ENCODE measurements at regions not wholly inside any gene's neighbourhood (a gene's known extent, or its start where the extent isn't known, plus 50 kb on each side); places are given as distances from the start of the nearest gene placed in this dataset.

DNA sequence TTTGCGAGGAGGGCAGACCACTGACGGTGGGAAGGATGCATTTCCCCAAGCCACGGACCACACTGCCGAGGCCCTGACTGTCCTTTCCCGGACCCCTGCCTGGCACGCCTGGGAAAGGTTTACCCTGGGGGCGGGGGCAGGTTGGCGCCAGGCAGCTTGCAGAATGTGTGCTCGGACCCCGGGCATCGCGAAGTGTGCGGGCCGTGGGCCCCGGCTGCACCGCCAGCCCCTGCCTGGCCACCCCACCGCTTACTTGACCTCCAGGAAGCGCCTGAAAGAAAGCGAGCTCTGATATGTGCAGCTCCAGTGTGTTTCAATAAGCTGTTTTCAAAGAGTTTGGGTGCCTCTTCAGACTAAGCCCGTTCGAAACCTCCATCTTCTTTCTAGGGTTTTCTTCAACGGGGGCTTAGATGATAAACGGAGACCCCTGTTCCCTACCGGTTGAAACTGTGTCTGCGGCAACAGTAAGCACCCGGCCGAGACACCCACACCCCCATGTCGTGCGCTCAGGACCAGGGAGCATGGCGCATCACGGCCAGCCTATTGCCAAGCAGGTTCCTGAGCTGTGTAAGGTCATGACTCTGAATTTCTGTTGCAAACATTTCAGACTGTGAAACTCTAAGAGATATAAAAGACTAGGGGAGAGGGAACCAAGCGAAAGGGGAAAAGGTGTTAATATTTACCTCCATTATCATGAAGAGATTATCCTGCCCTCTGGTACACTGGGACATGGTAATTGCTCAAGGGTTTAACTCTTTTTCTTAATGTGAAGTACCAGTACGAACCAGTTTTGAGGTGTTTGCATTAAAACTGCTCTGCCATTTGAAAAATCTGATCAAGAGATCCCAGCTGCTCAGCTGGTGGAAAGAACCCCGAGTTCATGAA lies 231.2 kb upstream of the FOXQ1 start:
- TF ChIP-seq CTCF (IDR thresholded peaks at IDR 0.05; ENCODE audit: low read depth, low read length) = no peak
- Histone ChIP-seq H3K27ac (ENCODE audit: low read length) (no peak overlapping the region), H2AFZ (ENCODE audit: low read depth, low read length) (no peak overlapping the region), H4K20me1 (ENCODE audit: insufficient read depth, low read length) (no peaks in the 10 kb centered on the region), H3K4me2 (ENCODE audit: low read length) (no peak overlapping the region), H3K9me3 (ENCODE audit: insufficient read depth, low read length) (no peaks in the 10 kb centered on the region), H3K27me3 (ENCODE audit: low read depth, low read length) (no peaks in the 10 kb centered on the region), H3K79me2 (ENCODE audit: low read length) (no peaks in the 10 kb centered on the region), H3K36me3 (replicated peaks; ENCODE audit: low read depth, low read length) (no peaks in the 10 kb centered on the region), H3K4me3 (ENCODE audit: low read length) (no peak overlapping the region), H3K9ac (ENCODE audit: low read length) (no peak overlapping the region), H3K4me1 (ENCODE audit: low read length) (no peaks in the 10 kb centered on the region)

- no peak overlapping the region for H3K9ac ChIP-seq (ENCODE audit: low read length)
- H3K4me1 ChIP-seq (ENCODE audit: low read length) = no peaks in the 10 kb centered on the region
- no peak overlapping the region for H3K27ac ChIP-seq (ENCODE audit: low read length)
- H3K27me3 ChIP-seq (ENCODE audit: low read depth, low read length) = no peaks in the 10 kb centered on the region
- H3K79me2 ChIP-seq (ENCODE audit: low read length) = no peaks in the 10 kb centered on the region
- no peaks in the 10 kb centered on the region for H3K9me3 ChIP-seq (ENCODE audit: insufficient read depth, low read length)
- H4K20me1 ChIP-seq (ENCODE audit: insufficient read depth, low read length) = no peaks in the 10 kb centered on the region
- TF ChIP-seq CTCF (IDR thresholded peaks at IDR 0.05; ENCODE audit: low read depth, low read length) (no peak), EZH2phosphoT487 (IDR thresholded peaks at IDR 0.05; ENCODE audit: low read depth) (no peak)
- no peak overlapping the region for H2AFZ ChIP-seq (ENCODE audit: low read depth, low read length)
- H3K4me3 ChIP-seq (ENCODE audit: low read length) = no peak overlapping the region
- no peaks in the 10 kb centered on the region for H3K36me3 ChIP-seq (replicated peaks; ENCODE audit: low read depth, low read length)
- no peak overlapping the region for H3K4me2 ChIP-seq (ENCODE audit: low read length)
Observed at GRCh38 chr6:1079525-1079924, 232.4 kb upstream of the FOXQ1 start.

- H3K36me3 ChIP-seq (replicated peaks; ENCODE audit: low read depth, low read length) = no peaks in the 10 kb centered on the region
- no peak overlapping the region for H3K4me2 ChIP-seq (ENCODE audit: low read length)
- TF ChIP-seq CTCF (IDR thresholded peaks at IDR 0.05; ENCODE audit: low read depth, low read length) (no peak), EZH2phosphoT487 (IDR thresholded peaks at IDR 0.05; ENCODE audit: low read depth) (no peak)
- H3K4me3 ChIP-seq (ENCODE audit: low read length) = no peak overlapping the region
- no peaks in the 10 kb centered on the region for H3K27me3 ChIP-seq (ENCODE audit: low read depth, low read length)
- no peaks in the 10 kb centered on the region for H3K4me1 ChIP-seq (ENCODE audit: low read length)
- H4K20me1 ChIP-seq (ENCODE audit: insufficient read depth, low read length) = no peaks in the 10 kb centered on the region
- H3K79me2 ChIP-seq (ENCODE audit: low read length) = no peaks in the 10 kb centered on the region
- no peak overlapping the region for H2AFZ ChIP-seq (ENCODE audit: low read depth, low read length)
- no peak overlapping the region for H3K9ac ChIP-seq (ENCODE audit: low read length)
- H3K27ac ChIP-seq (ENCODE audit: low read length) = no peak overlapping the region
- H3K9me3 ChIP-seq (ENCODE audit: insufficient read depth, low read length) = no peaks in the 10 kb centered on the region
Observed at GRCh38 chr6:1077478-1078416, 234.2 kb upstream of the FOXQ1 start.
